ENCODE measurements at regions not wholly inside any gene's neighbourhood (a gene's known extent, or its start where the extent isn't known, plus 50 kb on each side); places are given as distances from the start of the nearest gene placed in this dataset.

DNA sequence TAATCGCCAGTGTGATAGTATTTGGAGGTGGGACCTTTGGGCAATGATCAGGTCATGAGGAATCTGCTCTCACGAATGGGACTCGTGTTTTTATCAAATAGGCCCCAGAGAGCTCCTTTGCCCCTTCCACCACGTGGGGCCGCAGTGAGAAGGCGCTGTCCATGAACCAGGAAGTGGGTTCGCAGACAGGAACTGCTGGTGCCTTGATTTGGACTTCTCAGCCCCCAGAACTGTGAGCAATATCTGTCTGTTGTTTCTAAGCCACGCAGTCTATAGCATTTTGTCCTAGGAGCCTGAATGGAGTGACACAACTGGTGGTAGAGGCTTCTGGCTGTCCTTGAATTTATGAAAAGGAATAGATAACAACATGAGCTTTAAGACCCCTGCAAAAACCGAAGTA, 111.2 kb upstream of the HDAC4 start:
- no peak for ATAC-seq
- Histone ChIP-seq H3K4me1 (ENCODE audit: insufficient read depth) (no peaks in the 10 kb centered on the region), H3K4me3 (no peak overlapping the region), H3K79me2 (replicated peaks; ENCODE audit: insufficient read depth) (no peaks in the 10 kb centered on the region), H3K9me2 (ENCODE audit: insufficient read depth) (no peaks in the 10 kb centered on the region), H3K27ac (ENCODE audit: low read depth) (no peak overlapping the region), H4K20me1 (replicated peaks; ENCODE audit: insufficient read depth) (no peaks in the 10 kb centered on the region), H3K36me3 (ENCODE audit: insufficient read depth) (no peaks in the 10 kb centered on the region), H3K27me3 (ENCODE audit: insufficient read depth) (no peaks in the 10 kb centered on the region), H3K4me2 (no peak overlapping the region), H2AFZ (no peak overlapping the region), H3F3A (replicated peaks; ENCODE audit: low read depth) (no peaks in the 10 kb centered on the region)
- no peak overlapping the region for H3K4me3 Mint-ChIP-seq
- peaks cover 2% of the 10 kb centered on the region; the same call in 2 of the 3 replicates for H3K9me3 Mint-ChIP-seq
- no peak for TF ChIP-seq POLR2AphosphoS5 (IDR thresholded peaks at IDR 0.05; ENCODE audit: low read depth)
- no peak for TF ChIP-seq EZH2 (IDR thresholded peaks at IDR 0.05; ENCODE audit: low read depth, unreplicated experiment)
- TF ChIP-seq ZNF331 (CRISPR knock-in tag; IDR thresholded peaks at IDR 0.05; ENCODE audit: low read depth), result no peak
- TF ChIP-seq, protein P1, sequence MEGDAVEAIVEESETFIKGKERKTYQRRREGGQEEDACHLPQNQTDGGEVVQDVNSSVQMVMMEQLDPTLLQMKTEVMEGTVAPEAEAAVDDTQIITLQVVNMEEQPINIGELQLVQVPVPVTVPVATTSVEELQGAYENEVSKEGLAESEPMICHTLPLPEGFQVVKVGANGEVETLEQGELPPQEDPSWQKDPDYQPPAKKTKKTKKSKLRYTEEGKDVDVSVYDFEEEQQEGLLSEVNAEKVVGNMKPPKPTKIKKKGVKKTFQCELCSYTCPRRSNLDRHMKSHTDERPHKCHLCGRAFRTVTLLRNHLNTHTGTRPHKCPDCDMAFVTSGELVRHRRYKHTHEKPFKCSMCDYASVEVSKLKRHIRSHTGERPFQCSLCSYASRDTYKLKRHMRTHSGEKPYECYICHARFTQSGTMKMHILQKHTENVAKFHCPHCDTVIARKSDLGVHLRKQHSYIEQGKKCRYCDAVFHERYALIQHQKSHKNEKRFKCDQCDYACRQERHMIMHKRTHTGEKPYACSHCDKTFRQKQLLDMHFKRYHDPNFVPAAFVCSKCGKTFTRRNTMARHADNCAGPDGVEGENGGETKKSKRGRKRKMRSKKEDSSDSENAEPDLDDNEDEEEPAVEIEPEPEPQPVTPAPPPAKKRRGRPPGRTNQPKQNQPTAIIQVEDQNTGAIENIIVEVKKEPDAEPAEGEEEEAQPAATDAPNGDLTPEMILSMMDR (conservative IDR thresholded peaks at IDR 0.05; ENCODE audit: low read depth in 2 of 2), result no peak
- TF ChIP-seq EZH2phosphoT487 (IDR thresholded peaks at IDR 0.05; ENCODE audit: unreplicated experiment), result no peak
- no peak for TF ChIP-seq STAT1 (IDR thresholded peaks at IDR 0.05; ENCODE audit: unreplicated experiment)
- TF ChIP-seq, protein P2, sequence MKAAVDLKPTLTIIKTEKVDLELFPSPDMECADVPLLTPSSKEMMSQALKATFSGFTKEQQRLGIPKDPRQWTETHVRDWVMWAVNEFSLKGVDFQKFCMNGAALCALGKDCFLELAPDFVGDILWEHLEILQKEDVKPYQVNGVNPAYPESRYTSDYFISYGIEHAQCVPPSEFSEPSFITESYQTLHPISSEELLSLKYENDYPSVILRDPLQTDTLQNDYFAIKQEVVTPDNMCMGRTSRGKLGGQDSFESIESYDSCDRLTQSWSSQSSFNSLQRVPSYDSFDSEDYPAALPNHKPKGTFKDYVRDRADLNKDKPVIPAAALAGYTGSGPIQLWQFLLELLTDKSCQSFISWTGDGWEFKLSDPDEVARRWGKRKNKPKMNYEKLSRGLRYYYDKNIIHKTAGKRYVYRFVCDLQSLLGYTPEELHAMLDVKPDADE (IDR thresholded peaks at IDR 0.05), result no peak
- no peak for TF ChIP-seq CREB1 (CRISPR knock-in tag; IDR thresholded peaks at IDR 0.05; ENCODE audit: low read depth)
- TF ChIP-seq ZNF114 (CRISPR knock-in tag; IDR thresholded peaks at IDR 0.05), result no peak
- TF ChIP-seq, protein P3, sequence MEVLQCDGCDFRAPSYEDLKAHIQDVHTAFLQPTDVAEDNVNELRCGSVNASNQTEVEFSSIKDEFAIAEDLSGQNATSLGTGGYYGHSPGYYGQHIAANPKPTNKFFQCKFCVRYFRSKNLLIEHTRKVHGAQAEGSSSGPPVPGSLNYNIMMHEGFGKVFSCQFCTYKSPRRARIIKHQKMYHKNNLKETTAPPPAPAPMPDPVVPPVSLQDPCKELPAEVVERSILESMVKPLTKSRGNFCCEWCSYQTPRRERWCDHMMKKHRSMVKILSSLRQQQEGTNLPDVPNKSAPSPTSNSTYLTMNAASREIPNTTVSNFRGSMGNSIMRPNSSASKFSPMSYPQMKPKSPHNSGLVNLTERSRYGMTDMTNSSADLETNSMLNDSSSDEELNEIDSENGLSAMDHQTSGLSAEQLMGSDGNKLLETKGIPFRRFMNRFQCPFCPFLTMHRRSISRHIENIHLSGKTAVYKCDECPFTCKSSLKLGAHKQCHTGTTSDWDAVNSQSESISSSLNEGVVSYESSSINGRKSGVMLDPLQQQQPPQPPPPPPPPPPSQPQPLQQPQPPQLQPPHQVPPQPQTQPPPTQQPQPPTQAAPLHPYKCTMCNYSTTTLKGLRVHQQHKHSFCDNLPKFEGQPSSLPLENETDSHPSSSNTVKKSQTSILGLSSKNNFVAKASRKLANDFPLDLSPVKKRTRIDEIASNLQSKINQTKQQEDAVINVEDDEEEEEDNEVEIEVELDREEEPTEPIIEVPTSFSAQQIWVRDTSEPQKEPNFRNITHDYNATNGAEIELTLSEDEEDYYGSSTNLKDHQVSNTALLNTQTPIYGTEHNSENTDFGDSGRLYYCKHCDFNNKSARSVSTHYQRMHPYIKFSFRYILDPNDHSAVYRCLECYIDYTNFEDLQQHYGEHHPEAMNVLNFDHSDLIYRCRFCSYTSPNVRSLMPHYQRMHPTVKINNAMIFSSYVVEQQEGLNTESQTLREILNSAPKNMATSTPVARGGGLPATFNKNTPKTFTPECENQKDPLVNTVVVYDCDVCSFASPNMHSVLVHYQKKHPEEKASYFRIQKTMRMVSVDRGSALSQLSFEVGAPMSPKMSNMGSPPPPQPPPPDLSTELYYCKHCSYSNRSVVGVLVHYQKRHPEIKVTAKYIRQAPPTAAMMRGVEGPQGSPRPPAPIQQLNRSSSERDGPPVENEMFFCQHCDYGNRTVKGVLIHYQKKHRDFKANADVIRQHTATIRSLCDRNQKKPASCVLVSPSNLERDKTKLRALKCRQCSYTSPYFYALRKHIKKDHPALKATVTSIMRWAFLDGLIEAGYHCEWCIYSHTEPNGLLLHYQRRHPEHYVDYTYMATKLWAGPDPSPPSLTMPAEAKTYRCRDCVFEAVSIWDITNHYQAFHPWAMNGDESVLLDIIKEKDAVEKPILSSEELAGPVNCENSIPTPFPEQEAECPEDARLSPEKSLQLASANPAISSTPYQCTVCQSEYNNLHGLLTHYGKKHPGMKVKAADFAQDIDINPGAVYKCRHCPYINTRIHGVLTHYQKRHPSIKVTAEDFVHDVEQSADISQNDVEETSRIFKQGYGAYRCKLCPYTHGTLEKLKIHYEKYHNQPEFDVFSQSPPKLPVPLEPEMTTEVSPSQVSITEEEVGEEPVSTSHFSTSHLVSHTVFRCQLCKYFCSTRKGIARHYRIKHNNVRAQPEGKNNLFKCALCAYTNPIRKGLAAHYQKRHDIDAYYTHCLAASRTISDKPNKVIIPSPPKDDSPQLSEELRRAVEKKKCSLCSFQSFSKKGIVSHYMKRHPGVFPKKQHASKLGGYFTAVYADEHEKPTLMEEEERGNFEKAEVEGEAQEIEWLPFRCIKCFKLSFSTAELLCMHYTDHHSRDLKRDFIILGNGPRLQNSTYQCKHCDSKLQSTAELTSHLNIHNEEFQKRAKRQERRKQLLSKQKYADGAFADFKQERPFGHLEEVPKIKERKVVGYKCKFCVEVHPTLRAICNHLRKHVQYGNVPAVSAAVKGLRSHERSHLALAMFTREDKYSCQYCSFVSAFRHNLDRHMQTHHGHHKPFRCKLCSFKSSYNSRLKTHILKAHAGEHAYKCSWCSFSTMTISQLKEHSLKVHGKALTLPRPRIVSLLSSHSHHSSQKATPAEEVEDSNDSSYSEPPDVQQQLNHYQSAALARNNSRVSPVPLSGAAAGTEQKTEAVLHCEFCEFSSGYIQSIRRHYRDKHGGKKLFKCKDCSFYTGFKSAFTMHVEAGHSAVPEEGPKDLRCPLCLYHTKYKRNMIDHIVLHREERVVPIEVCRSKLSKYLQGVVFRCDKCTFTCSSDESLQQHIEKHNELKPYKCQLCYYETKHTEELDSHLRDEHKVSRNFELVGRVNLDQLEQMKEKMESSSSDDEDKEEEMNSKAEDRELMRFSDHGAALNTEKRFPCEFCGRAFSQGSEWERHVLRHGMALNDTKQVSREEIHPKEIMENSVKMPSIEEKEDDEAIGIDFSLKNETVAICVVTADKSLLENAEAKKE (CRISPR knock-in tag; IDR thresholded peaks at IDR 0.05), result no peak
- TF ChIP-seq, protein P4, sequence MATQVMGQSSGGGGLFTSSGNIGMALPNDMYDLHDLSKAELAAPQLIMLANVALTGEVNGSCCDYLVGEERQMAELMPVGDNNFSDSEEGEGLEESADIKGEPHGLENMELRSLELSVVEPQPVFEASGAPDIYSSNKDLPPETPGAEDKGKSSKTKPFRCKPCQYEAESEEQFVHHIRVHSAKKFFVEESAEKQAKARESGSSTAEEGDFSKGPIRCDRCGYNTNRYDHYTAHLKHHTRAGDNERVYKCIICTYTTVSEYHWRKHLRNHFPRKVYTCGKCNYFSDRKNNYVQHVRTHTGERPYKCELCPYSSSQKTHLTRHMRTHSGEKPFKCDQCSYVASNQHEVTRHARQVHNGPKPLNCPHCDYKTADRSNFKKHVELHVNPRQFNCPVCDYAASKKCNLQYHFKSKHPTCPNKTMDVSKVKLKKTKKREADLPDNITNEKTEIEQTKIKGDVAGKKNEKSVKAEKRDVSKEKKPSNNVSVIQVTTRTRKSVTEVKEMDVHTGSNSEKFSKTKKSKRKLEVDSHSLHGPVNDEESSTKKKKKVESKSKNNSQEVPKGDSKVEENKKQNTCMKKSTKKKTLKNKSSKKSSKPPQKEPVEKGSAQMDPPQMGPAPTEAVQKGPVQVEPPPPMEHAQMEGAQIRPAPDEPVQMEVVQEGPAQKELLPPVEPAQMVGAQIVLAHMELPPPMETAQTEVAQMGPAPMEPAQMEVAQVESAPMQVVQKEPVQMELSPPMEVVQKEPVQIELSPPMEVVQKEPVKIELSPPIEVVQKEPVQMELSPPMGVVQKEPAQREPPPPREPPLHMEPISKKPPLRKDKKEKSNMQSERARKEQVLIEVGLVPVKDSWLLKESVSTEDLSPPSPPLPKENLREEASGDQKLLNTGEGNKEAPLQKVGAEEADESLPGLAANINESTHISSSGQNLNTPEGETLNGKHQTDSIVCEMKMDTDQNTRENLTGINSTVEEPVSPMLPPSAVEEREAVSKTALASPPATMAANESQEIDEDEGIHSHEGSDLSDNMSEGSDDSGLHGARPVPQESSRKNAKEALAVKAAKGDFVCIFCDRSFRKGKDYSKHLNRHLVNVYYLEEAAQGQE (IDR thresholded peaks at IDR 0.05; ENCODE audit: unreplicated experiment), result no peak
- DNase-seq (ENCODE audit: low spot score), result no peak
- H3K36me3 Mint-ChIP-seq (ENCODE audit: low read depth), result no peaks in the 10 kb centered on the region
- H3K27me3 Mint-ChIP-seq (ENCODE audit: insufficient read depth, low read depth, poor library complexity), result peaks cover 10% of the 10 kb centered on the region
- no peak overlapping the region for H3K27ac Mint-ChIP-seq
- no peaks in the 10 kb centered on the region; the same call in 2 of the 3 replicates for H3K4me1 Mint-ChIP-seq
